GM18508 (cell line): ENCODE measurements at regions not wholly inside any gene's neighbourhood (a gene's known extent, or its start where the extent isn't known, plus 50 kb on each side); places are given as distances from the start of the nearest gene placed in this dataset.

Source experiments
- ATAC-seq: cut with Tn5 transposase; IDR thresholded peaks from one replicate; pipeline ENCODE4 v1.9.1; 2021; ENCODE audit warnings: moderate number of reproducible peaks; ENCODE audit not compliant: insufficient read depth, unreplicated experiment

- no peak for ATAC-seq
These were observed 315.7 kb upstream of the USP25 start for GRCh38 chr21:15414057-15414456.

GRCh38 chr21:15415541-15416261, 314.1 kb upstream of the USP25 start:
- ATAC-seq: no peak

DNA sequence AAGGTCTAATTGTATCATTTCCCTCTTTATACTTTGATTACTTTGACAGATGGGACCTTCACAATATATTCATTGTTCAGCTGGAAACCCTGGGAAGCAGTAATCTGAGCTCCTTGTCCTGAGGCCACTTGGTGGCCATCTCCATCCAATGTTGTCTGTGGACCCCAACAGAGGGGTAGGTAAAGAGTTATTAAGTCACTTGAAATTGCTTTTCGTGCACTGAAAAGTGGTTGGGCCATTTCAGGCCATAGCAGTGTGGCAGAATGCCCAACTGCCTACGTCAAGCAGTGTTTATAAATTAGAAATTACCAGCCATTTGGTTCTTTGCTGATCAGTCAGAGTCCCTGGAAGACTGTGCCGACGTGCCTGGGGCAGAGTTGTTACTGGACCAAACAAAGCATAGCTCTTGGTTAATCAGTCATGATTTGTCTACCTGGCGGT, 308.3 kb upstream of the USP25 start:
- ATAC-seq: no peak

DNA sequence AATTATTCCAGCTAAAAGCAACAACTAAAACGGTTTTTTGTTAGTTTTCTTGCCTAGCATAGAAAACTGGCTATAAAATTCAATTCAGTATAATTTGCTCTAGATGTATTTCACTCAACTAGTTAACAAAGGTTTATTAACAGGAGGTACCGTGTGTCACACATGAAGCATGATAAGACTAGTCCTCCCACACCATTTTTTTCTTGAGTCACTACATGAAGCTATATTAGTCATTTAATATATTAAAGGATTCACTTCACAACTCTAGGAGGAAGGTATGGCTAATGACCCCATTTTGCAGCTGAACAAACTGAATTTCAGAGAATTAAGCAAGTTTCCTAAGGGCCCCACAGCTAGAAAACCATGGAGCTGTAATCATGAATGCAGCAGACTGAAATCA, 307.8 kb upstream of the USP25 start:
- no peak for ATAC-seq

DNA sequence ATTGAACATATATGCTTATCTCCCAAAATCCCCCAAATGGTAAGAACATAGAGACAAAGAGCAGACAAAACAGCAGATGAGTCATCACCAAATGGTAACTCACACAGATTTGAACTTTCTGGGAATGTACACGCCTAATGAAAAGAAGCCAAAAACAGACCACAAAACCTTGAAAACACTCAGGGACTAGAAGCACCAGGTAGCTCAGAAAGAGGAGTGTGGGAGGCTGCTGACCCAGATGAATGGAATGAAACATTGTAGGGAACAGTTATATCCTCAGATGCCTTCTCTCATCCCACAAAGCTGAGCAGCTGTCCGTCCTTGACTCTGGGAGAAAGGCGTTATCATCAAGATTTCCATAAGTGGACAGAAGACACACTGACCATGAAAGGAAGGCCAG, 307.0 kb upstream of the USP25 start:
- no peak for ATAC-seq

GRCh38 chr21:15423676-15424445, 305.9 kb upstream of the USP25 start:
- ATAC-seq: no peak

- no peak for ATAC-seq
These were observed 304.7 kb upstream of the USP25 start for GRCh38 chr21:15425049-15425448.

- no peak for ATAC-seq
These were observed 299.8 kb upstream of the USP25 start for GRCh38 chr21:15430023-15430422.

DNA sequence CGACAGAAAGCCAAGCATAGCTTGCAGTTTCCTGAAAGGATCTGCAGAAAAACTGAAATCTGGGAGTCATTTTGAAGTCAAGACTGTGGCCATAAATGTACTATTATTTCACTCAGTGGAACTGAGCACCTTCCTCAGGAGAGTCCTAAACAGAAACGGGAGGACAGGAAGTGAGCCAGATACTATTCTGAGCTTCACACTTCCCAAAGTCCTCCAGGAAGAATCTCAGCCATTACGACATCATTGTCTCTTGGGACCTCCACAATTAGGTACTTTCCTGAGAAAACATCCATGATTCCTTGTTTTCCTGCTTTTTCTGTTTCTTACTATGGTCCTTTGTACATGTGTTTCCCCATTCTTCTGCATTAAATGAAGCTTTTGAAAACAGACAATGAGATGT, 299.2 kb upstream of the USP25 start:
- ATAC-seq: no peak

DNA sequence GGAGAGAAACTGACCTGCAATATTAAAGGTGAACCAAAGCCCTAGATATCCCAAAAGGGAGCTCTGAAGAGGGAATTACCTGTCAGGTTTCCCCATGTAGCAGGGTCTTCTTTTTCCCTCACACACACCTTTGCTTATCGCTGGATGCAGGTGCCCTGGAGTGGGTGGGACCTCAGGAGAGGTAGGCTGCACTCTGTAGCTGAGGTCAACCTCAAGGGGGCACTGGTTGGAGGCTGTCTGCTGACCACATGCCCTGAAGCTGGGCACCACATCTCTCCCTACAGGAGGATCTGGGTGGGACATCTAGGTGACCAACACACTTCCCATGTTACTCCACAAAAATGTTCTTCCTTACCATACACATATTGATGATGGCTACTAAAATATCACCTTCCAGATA, 298.7 kb upstream of the USP25 start:
- ATAC-seq: no peak

DNA sequence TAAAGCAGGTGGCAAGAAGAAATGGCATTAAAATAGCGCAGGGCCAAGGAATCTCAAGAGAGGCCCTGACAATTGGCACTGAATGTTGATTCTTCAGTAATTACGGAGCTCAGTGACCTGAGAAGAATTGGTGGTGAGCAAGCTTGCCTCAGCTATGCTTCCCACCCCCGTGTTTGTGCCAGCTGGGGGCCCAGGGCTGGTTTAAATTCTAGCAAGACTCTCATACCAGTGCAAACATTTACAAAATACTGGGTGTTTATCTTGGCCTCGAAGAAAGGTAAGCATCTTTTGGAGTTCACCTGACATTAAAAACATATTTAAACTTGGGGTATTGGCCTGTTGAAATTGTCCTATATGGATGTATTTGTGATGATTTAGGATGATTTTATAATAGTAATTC, 296.7 kb upstream of the USP25 start:
- ATAC-seq: no peak

- ATAC-seq: no peak
These were observed 295.4 kb upstream of the USP25 start for GRCh38 chr21:15434163-15434905.

DNA sequence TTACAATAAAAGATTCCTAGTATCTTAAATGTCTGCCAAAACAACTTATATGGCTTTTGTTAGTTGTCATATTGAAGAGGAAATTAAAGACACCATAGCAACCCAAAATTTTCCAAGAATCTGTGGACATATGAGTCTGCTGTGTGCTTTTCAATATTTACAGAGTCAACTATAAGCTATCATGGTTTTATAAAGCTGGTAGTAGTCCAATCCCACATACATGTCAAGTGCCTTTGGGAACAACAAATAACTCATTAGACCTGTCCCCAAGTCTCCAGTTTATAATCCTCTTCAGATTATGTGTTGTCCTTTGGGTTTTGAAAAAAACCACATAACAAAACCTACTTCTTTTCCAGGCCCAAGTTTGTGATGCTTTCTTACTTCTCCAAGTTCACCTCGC, 293.8 kb upstream of the USP25 start:
- no peak for ATAC-seq

DNA sequence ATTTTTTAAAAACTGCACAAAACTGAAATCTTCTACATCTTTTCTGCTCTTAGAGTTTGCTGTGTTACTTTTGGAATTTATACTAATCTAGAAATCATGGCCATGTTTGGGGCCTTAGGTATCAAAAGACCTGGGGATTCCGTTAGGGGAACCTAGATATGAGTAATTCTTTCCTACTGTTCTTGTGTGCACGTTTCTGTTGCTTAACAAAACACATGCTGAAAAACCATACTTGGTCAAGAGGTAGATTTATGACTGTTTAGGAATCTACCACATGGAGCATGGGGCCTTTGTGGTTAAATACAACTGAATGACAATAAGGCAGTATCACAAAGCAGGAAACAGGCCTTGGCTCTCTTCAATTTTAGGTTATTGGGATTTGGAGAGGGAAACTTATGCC, 291.9 kb upstream of the USP25 start:
- peak; percentile 76 for ATAC-seq

GRCh38 chr21:15439726-15440125, 290.1 kb upstream of the USP25 start:
- ATAC-seq: no peak

- ATAC-seq: no peak
These were observed 288.7 kb upstream of the USP25 start for GRCh38 chr21:15441060-15441493.

GRCh38 chr21:15441992-15442391, 287.8 kb upstream of the USP25 start:
- no peak for ATAC-seq

- no peak for ATAC-seq
These were observed 286.9 kb upstream of the USP25 start for GRCh38 chr21:15442743-15443469.

DNA sequence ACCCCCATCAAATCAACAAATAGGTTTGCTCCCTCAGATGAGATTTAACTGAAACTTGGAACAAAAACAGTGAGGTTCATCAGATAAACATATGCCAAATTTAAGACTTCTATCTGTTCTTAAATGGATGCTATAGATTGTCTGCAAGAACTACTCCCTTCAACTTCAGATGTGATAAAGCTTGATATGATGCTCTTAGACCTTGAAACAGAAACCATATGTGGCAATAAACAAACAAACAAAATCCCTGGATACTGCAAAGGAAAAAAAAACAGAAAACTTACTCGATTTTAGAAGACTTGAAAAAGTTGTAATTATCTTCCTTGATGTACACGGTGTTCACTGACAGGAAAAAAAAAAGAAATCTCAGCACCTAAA, 286.1 kb upstream of the USP25 start:
- no peak for ATAC-seq

GRCh38 chr21:15444118-15444960, 285.4 kb upstream of the USP25 start:
- ATAC-seq: no peak
